Smooth muscle cell (in vitro differentiated cells): ENCODE measurements at regions not wholly inside any gene's neighbourhood (a gene's known extent, or its start where the extent isn't known, plus 50 kb on each side); places are given as distances from the start of the nearest gene placed in this dataset.

Experiments
- DNase-seq: peaks from one replicate; lab custom pipeline; 2025; ENCODE audit not compliant: unreplicated experiment; lab: John Stamatoyannopoulos, UW
- H2AFZ ChIP-seq: fragments of 200-600 bp; sonication (generic); 2 replicates; pipeline ENCODE4 v1.6.0; 2016; ENCODE audit warnings: antibody characterized with exemption, low read depth, mild to moderate bottlenecking
- H3F3A ChIP-seq: fragments of 200-600 bp; sonication (generic); 2 replicates; pipeline ENCODE4 v1.6.0; 2017; ENCODE audit warnings: antibody characterized with exemption, low read depth
- H3K27ac ChIP-seq: fragments of 200-600 bp; sonication (generic); 2 replicates; pipeline ENCODE4 v1.5.1; 2016; ENCODE audit warnings: low read depth, mild to moderate bottlenecking
- H3K27me3 ChIP-seq: fragments of 200-600 bp; sonication (generic); 2 replicates; pipeline ENCODE4 v1.6.1; 2016; ENCODE audit warnings: low read depth, mild to moderate bottlenecking
- H3K36me3 ChIP-seq: fragments of 200-600 bp; sonication (generic); 2 replicates; pipeline ENCODE4 v1.5.1; 2016; ENCODE audit warnings: low read depth
- H3K4me1 ChIP-seq: fragments of 200-600 bp; sonication (generic); 2 replicates; pipeline ENCODE4 v1.5.1; 2016; ENCODE audit warnings: low read depth
- H3K4me2 ChIP-seq: fragments of 200-600 bp; sonication (generic); 2 replicates; pipeline ENCODE4 v1.6.0; 2016; ENCODE audit warnings: mild to moderate bottlenecking
- H3K4me3 ChIP-seq: fragments of 200-600 bp; sonication (generic); 2 replicates; pipeline ENCODE4 v1.5.1; 2016; ENCODE audit warnings: mild to moderate bottlenecking
- H3K79me2 ChIP-seq: fragments of 200-600 bp; sonication (generic); 2 replicates; pipeline ENCODE4 v1.6.0; 2016; ENCODE audit warnings: low read depth, mild to moderate bottlenecking
- H3K9ac ChIP-seq: fragments of 200-600 bp; sonication (generic); 2 replicates; pipeline ENCODE4 v1.6.0; 2016; ENCODE audit warnings: low read depth
- H3K9me3 ChIP-seq: fragments of 200-600 bp; sonication (generic); replicated peaks from 2 replicates; pipeline ENCODE4 v1.5.1; 2016; ENCODE audit warnings: low read depth
- H4K20me1 ChIP-seq: fragments of 200-600 bp; sonication (generic); 2 replicates; pipeline ENCODE4 v1.6.0; 2016; ENCODE audit warnings: low read depth
- WGBS: methylation state at CpG from one replicate; pipeline ENCODE4 v1.1.7; 2016; ENCODE audit warnings: low lambda C conversion rate; 5-methylcytosine and 5-hydroxymethylcytosine counted together
- TF ChIP-seq, protein P1 (sequence below): fragments of 200-600 bp; sonication (generic); IDR thresholded peaks from 2 replicates; pipeline ENCODE4 v1.5.1; 2017; ENCODE audit warnings: borderline replicate concordance, mild to moderate bottlenecking, antibody characterized with exemption; ENCODE audit not compliant: insufficient read depth, poor library complexity, severe bottlenecking

DNA sequence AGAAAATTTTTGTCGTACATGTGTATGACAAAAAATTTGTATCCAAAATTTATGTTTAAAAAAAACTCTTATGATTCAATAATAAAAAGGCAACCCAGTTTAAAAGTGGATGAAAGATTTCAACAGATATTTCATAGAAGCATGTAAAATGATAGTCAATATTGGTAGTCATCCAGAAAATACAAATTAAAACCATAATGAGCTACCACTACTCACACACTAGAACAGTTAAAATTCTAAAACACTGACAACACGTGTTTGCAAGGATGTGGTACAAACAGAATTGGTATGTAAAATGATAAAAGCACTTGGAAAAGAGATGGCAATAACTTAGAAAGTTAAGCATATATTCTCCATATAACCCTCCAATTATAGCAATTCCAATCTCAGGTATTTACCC is 303.0 kb upstream of the NR2F2 start:
- Histone ChIP-seq H3K4me1 (no peaks in the 10 kb centered on the region), H3F3A (no peaks in the 10 kb centered on the region), H4K20me1 (no peaks in the 10 kb centered on the region), H3K4me2 (no peak overlapping the region), H3K36me3 (no peaks in the 10 kb centered on the region), H3K4me3 (no peak overlapping the region), H2AFZ (no peak overlapping the region), H3K79me2 (no peaks in the 10 kb centered on the region), H3K9ac (no peak overlapping the region), H3K27me3 (peaks cover 23% of the 10 kb centered on the region), H3K9me3 (no peaks in the 10 kb centered on the region), H3K27ac (no peak overlapping the region)
- WGBS: 92% methylated on average over 2 of the region's 2 CpGs
- TF ChIP-seq, protein P1, sequence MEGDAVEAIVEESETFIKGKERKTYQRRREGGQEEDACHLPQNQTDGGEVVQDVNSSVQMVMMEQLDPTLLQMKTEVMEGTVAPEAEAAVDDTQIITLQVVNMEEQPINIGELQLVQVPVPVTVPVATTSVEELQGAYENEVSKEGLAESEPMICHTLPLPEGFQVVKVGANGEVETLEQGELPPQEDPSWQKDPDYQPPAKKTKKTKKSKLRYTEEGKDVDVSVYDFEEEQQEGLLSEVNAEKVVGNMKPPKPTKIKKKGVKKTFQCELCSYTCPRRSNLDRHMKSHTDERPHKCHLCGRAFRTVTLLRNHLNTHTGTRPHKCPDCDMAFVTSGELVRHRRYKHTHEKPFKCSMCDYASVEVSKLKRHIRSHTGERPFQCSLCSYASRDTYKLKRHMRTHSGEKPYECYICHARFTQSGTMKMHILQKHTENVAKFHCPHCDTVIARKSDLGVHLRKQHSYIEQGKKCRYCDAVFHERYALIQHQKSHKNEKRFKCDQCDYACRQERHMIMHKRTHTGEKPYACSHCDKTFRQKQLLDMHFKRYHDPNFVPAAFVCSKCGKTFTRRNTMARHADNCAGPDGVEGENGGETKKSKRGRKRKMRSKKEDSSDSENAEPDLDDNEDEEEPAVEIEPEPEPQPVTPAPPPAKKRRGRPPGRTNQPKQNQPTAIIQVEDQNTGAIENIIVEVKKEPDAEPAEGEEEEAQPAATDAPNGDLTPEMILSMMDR: no peak
- DNase-seq: no peak

DNA sequence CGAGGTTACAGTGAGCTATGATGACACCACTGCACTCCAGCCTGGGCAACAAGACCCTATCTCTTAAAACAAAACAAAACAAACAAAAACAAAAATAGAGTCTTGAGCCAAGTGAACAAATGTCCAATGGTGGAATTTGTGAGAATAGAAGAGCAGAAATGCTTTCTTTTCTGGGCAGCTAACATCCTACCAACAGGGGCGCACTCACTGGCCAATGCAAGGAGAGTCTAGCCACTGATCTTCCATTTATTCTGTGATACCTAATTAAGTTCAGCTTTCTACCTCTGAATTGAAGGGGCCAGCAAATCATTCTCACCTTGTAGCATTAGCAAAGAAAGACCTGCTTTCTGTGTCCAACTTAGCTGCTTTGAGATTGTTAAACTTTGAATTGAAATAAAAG is 301.9 kb upstream of the NR2F2 start:
- Histone ChIP-seq H3K4me2 (no peak overlapping the region), H3K36me3 (no peaks in the 10 kb centered on the region), H2AFZ (no peak overlapping the region), H4K20me1 (no peaks in the 10 kb centered on the region), H3K27me3 (peaks cover 34% of the 10 kb centered on the region), H3F3A (no peaks in the 10 kb centered on the region), H3K9ac (no peak overlapping the region), H3K4me3 (no peak overlapping the region), H3K4me1 (no peaks in the 10 kb centered on the region), H3K79me2 (no peaks in the 10 kb centered on the region), H3K27ac (no peak overlapping the region), H3K9me3 (no peaks in the 10 kb centered on the region)
- 94% methylated on average over 2 of the region's 2 CpGs for WGBS
- TF ChIP-seq, protein P1: no peak
- no peak for DNase-seq

DNA sequence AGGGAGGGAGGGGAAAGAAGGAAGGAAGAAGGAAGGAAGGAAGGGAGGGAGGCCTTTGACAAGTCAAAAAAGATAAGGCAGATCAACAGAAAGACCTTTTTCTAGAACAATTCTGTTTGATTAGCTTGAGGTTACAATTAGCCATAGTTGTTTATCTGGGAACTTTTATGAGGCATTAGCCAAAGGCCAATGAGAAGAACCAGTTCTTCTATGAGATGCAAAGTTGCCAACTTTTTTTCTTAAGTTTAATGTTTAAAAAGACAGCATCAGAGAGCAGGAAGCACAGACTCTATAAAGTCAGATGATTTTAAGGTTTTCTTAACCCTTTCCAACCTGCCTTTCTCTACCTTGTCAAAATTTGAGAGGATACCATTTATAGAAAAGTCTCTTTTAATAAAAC is 301.3 kb upstream of the NR2F2 start:
- H3K27ac ChIP-seq: no peak overlapping the region
- TF ChIP-seq, protein P1: no peak

DNA sequence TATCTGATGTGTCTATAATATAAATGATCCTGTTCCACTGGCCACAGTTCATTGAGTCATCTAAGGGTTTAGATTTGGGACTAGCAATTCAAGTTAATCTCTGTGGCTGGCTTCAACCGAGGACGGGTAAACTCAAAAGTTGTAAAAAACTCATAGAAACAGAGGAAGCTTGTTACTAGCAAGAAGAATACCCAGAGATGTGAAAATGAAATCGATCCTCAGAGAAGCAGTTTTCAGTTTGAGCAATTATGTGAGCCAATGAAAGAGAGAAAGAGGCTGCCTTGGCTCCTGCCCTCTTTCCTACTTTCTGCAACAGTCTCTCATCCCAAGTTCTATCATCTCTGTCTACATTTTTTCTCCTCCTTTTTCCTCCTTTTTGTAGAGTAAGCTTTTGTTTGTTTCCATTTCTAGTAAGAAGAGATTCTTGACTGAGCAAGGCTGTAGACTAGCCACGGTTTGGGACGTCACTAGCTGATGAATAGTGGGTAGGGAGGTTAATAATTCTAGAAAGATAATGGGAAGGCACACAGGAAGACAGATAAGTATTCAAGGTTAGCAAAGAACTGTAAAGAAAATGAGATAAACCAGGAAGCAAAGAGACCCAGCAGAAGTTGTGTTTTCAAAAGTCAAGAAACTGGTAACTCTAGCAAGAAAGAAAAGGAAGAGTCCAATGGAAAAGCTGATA is 298.9 kb upstream of the NR2F2 start:
- Histone ChIP-seq H3F3A (no peaks in the 10 kb centered on the region), H3K9ac (no peak overlapping the region), H3K4me1 (peaks cover 6% of the 10 kb centered on the region), H3K27ac (no peak overlapping the region), H3K9me3 (no peaks in the 10 kb centered on the region), H4K20me1 (no peaks in the 10 kb centered on the region), H3K27me3 (peaks cover 54% of the 10 kb centered on the region), H3K4me2 (no peak overlapping the region), H3K36me3 (no peaks in the 10 kb centered on the region), H3K4me3 (no peak overlapping the region), H2AFZ (no peak overlapping the region), H3K79me2 (no peaks in the 10 kb centered on the region)
- 88% methylated on average over 5 of the region's 5 CpGs for WGBS
- TF ChIP-seq, protein P1: no peak
- no peak for DNase-seq

More for the DNA sequence above, 301.3 kb upstream of the NR2F2 start:
- Histone ChIP-seq H3K27me3 (peaks cover 38% of the 10 kb centered on the region), H3K9ac (no peak overlapping the region), H3K9me3 (no peaks in the 10 kb centered on the region), H4K20me1 (no peaks in the 10 kb centered on the region), H3K4me3 (no peak overlapping the region), H3F3A (no peaks in the 10 kb centered on the region), H3K79me2 (no peaks in the 10 kb centered on the region), H3K36me3 (no peaks in the 10 kb centered on the region), H3K4me2 (no peak overlapping the region), H2AFZ (no peak overlapping the region), H3K4me1 (no peaks in the 10 kb centered on the region)
- DNase-seq: no peak
